Sigmoid colon (tissue), 6 donors: ENCODE measurements at regions not wholly inside any gene's neighbourhood (a gene's known extent, or its start where the extent isn't known, plus 50 kb on each side); places are given as distances from the start of the nearest gene placed in this dataset.

Experiments
- DNase-seq: peaks from one replicate; pipeline ENCODE4 v3.0.0-alpha.2; 2019
- H3K27ac ChIP-seq, 4 donors: fragments of 200-600 bp; sonication (generic); one replicate each; pipeline ENCODE4 v1.5.1; 2016 to 2019; ENCODE audit warnings: mild to moderate bottlenecking in 1 of 4
- H3K27me3 ChIP-seq, 3 donors: fragments of 200-600 bp; sonication (generic); one replicate each; pipeline ENCODE4 v1.5.1; 2019; ENCODE audit warnings: mild to moderate bottlenecking in 1 of 3
- H3K36me3 ChIP-seq, 4 donors: fragments of 200-600 bp; sonication (generic); one replicate each; pipeline ENCODE4 v1.5.1; 2016 to 2019
- H3K4me1 ChIP-seq, 4 donors: fragments of 200-600 bp; sonication (generic); one replicate each; pipeline ENCODE4 v1.5.1; 2017 to 2019
- H3K4me3 ChIP-seq, 4 donors: fragments of 200-600 bp; sonication (generic); one replicate each; pipeline ENCODE4 v1.5.1; 2017 to 2019; ENCODE audit warnings: mild to moderate bottlenecking in 2 of 4, moderate library complexity in 1 of 4
- H3K9me3 ChIP-seq, 4 donors: fragments of 200-600 bp in 3 of 4; sonication (generic) in 3 of 4; one replicate each; pipeline versions ENCODE4 v1.5.1 to v1.6.1; 2013 to 2019
- CTCF ChIP-seq, 4 experiments: fragments of 450-650 bp in 3 of 4; fragments of 200-600 bp in 1 of 4; IDR thresholded peaks; one replicate each; pipeline ENCODE4 v1.5.1; 2016 to 2019; ENCODE audit warnings: antibody characterized with exemption in 4 of 4, mild to moderate bottlenecking in 3 of 4, moderate library complexity in 2 of 4
- EP300 ChIP-seq, 4 donors: sonication (generic); formaldehyde crosslinking; IDR thresholded peaks; one replicate each; pipeline ENCODE4 v1.6.1; 2017; ENCODE audit warnings: antibody characterized with exemption in 4 of 4
- POLR2A ChIP-seq, 2 donors: fragments of 450-650 bp; IDR thresholded peaks; one replicate each; pipeline ENCODE4 v1.6.1; 2016; ENCODE audit warnings: antibody characterized with exemption in 2 of 2, mild to moderate bottlenecking in 2 of 2, moderate library complexity in 2 of 2
- POLR2AphosphoS5 ChIP-seq, 4 donors: sonication (generic); formaldehyde crosslinking; IDR thresholded peaks; one replicate each; pipeline ENCODE4 v1.6.1; 2017; ENCODE audit warnings: antibody characterized with exemption in 4 of 4
- WGBS, 2 donors: extraction: QIAGEN DNeasy Blood & Tissue Kit; methylation state at CpG; one replicate each; pipeline ENCODE4 v1.1.7; 2013; 5-methylcytosine and 5-hydroxymethylcytosine counted together
- intact Hi-C: fragments of 100-400 bp; cut with DNase I; formaldehyde crosslinking; loops from one replicate; pipeline ENCODE4 v1.15.1; 2023
- donor health status: healthy with polysubstance abuse.
- donor health status: healthy.

- no peak overlapping the region for H3K27ac ChIP-seq
- H3K4me1 ChIP-seq = no peaks in the 10 kb centered on the region
- H3K36me3 ChIP-seq = no peaks in the 10 kb centered on the region
- no peak overlapping the region for H3K4me3 ChIP-seq
- no peaks in the 10 kb centered on the region for H3K9me3 ChIP-seq
- DNase-seq = peak; percentile 46
- intact Hi-C loops = no loop called here
- no peaks in the 10 kb centered on the region for H3K27me3 ChIP-seq
- 87 to 93% methylated on average over 19 of the region's 19 CpGs for WGBS, 2 donors
- TF ChIP-seq POLR2A (IDR thresholded peaks at IDR 0.05) = no peak
- no peak for TF ChIP-seq POLR2AphosphoS5 (IDR thresholded peaks at IDR 0.05)
- no peak for TF ChIP-seq EP300 (IDR thresholded peaks at IDR 0.05)
- TF ChIP-seq CTCF (IDR thresholded peaks at IDR 0.05) = no peak
Observed at GRCh38 chr17:83159204-83160049, 80.0 kb downstream of the METRNL start.

- no peaks in the 10 kb centered on the region for H3K27me3 ChIP-seq
- no peak overlapping the region for H3K27ac ChIP-seq
- no peaks in the 10 kb centered on the region for H3K4me1 ChIP-seq
- DNase-seq = peak; percentile 54
- intact Hi-C loops = no loop called here
- 85 to 86% methylated on average over 19 of the region's 19 CpGs for WGBS, 2 donors
- no peaks in the 10 kb centered on the region for H3K36me3 ChIP-seq
- no peak overlapping the region for H3K4me3 ChIP-seq
- TF ChIP-seq EP300 (IDR thresholded peaks at IDR 0.05) (no peak), POLR2AphosphoS5 (IDR thresholded peaks at IDR 0.05) (no peak), CTCF (IDR thresholded peaks at IDR 0.05) (no peak), POLR2A (IDR thresholded peaks at IDR 0.05) (no peak)
- H3K9me3 ChIP-seq = no peaks in the 10 kb centered on the region
Observed at GRCh38 chr17:83160443-83161297, 81.3 kb downstream of the METRNL start.

GRCh38 chr17:83161298-83162034 is 82.1 kb downstream of the METRNL start:
- Histone ChIP-seq H3K9me3 (no peaks in the 10 kb centered on the region), H3K36me3 (no peaks in the 10 kb centered on the region), H3K4me1 (no peaks in the 10 kb centered on the region), H3K4me3 (no peak overlapping the region), H3K27me3 (no peaks in the 10 kb centered on the region), H3K27ac (no peak overlapping the region)
- intact Hi-C loops = no loop called here
- WGBS, 2 donors = 77 to 84% methylated on average over 14 of the region's 14 CpGs
- DNase-seq = peak; percentile 40
- no peak for TF ChIP-seq EP300 (IDR thresholded peaks at IDR 0.05)
- no peak for TF ChIP-seq POLR2A (IDR thresholded peaks at IDR 0.05)
- peak in 3 of 4 donors; percentile 13 to 52 (median 49) for TF ChIP-seq POLR2AphosphoS5 (IDR thresholded peaks at IDR 0.05)
- no peak for TF ChIP-seq CTCF (IDR thresholded peaks at IDR 0.05)

GRCh38 chr17:83162035-83162745 is 82.8 kb downstream of the METRNL start:
- peak; percentile 53 for DNase-seq
- no peaks in the 10 kb centered on the region for H3K36me3 ChIP-seq
- intact Hi-C loops = no loop called here
- H3K4me1 ChIP-seq = no peaks in the 10 kb centered on the region
- no peaks in the 10 kb centered on the region for H3K9me3 ChIP-seq
- no peak for TF ChIP-seq POLR2AphosphoS5 (IDR thresholded peaks at IDR 0.05)
- TF ChIP-seq EP300 (IDR thresholded peaks at IDR 0.05) = no peak
- no peak for TF ChIP-seq POLR2A (IDR thresholded peaks at IDR 0.05)
- TF ChIP-seq CTCF (IDR thresholded peaks at IDR 0.05) = no peak
- no peak overlapping the region for H3K27ac ChIP-seq
- 51 to 75% methylated on average over 21 of the region's 21 CpGs for WGBS, 2 donors
- no peaks in the 10 kb centered on the region for H3K27me3 ChIP-seq
- no peak overlapping the region for H3K4me3 ChIP-seq
